Neuron (in vitro differentiated cells): ENCODE measurements at regions not wholly inside any gene's neighbourhood (a gene's known extent, or its start where the extent isn't known, plus 50 kb on each side); places are given as distances from the start of the nearest gene placed in this dataset.

Experiments used
- H2AFZ ChIP-seq: one replicate; pipeline ENCODE4 v1.6.1; 2013; ENCODE audit warnings: low read depth, mild to moderate bottlenecking, inconsistent platforms, low read length, moderate library complexity
- H3K27me3 ChIP-seq: one replicate; pipeline ENCODE4 v1.6.1; 2013; ENCODE audit warnings: low read length; ENCODE audit not compliant: insufficient read depth
- H3K36me3 ChIP-seq: one replicate; pipeline ENCODE4 v1.6.1; 2013; ENCODE audit warnings: low read length; ENCODE audit not compliant: insufficient read depth
- H3K4me1 ChIP-seq: one replicate; pipeline ENCODE4 v1.6.1; 2013; ENCODE audit warnings: low read length; ENCODE audit not compliant: insufficient read depth
- H3K4me3 ChIP-seq: 2 replicates; pipeline ENCODE4 v1.5.1; 2013; ENCODE audit warnings: mild to moderate bottlenecking, low read length, moderate library complexity
- H3K9me3 ChIP-seq: one replicate; pipeline ENCODE4 v1.6.1; 2013; ENCODE audit warnings: low read length

- H3K4me3 ChIP-seq, result no peak overlapping the region
- H3K4me1 ChIP-seq, result no peaks in the 10 kb centered on the region
- no peaks in the 10 kb centered on the region for H3K36me3 ChIP-seq
Observed at GRCh38 chr6:22091424-22091948, 205.3 kb downstream of the PRL start.

GRCh38 chr6:22095836-22096235 lies 201.0 kb downstream of the PRL start:
- Histone ChIP-seq H3K4me3 (no peak overlapping the region), H3K27me3 (no peaks in the 10 kb centered on the region), H3K36me3 (no peaks in the 10 kb centered on the region), H2AFZ (no peak overlapping the region), H3K4me1 (peaks cover 5% of the 10 kb centered on the region), H3K9me3 (no peaks in the 10 kb centered on the region)

More at GRCh38 chr6:22091424-22091948, 205.3 kb downstream of the PRL start:
- Histone ChIP-seq H3K9me3 (peaks cover under 1% of the 10 kb centered on the region), H3K27me3 (no peaks in the 10 kb centered on the region), H2AFZ (no peak overlapping the region)

- no peak overlapping the region for H3K4me3 ChIP-seq
- no peak overlapping the region for H2AFZ ChIP-seq
Observed at GRCh38 chr6:22098601-22099031, 198.2 kb downstream of the PRL start.

GRCh38 chr6:22099231-22099630 lies 197.6 kb downstream of the PRL start:
- H3K4me3 ChIP-seq, result no peak overlapping the region
- no peaks in the 10 kb centered on the region for H3K27me3 ChIP-seq
- peaks cover 5% of the 10 kb centered on the region for H3K4me1 ChIP-seq
- no peak overlapping the region for H2AFZ ChIP-seq
- H3K9me3 ChIP-seq, result peaks cover 1% of the 10 kb centered on the region
- H3K36me3 ChIP-seq, result no peaks in the 10 kb centered on the region

More at GRCh38 chr6:22098601-22099031, 198.2 kb downstream of the PRL start:
- H3K36me3 ChIP-seq, result no peaks in the 10 kb centered on the region
- H3K27me3 ChIP-seq, result no peaks in the 10 kb centered on the region
- no peaks in the 10 kb centered on the region for H3K9me3 ChIP-seq
- H3K4me1 ChIP-seq, result peaks cover 5% of the 10 kb centered on the region

GRCh38 chr6:22099923-22100322 lies 196.9 kb downstream of the PRL start:
- H2AFZ ChIP-seq, result no peak overlapping the region
- H3K36me3 ChIP-seq, result no peaks in the 10 kb centered on the region
- H3K4me1 ChIP-seq, result peaks cover 5% of the 10 kb centered on the region
- H3K27me3 ChIP-seq, result no peaks in the 10 kb centered on the region
- H3K4me3 ChIP-seq, result no peak overlapping the region
- H3K9me3 ChIP-seq, result peaks cover 2% of the 10 kb centered on the region

- Histone ChIP-seq H3K4me3 (no peak overlapping the region), H3K4me1 (peaks cover 5% of the 10 kb centered on the region), H2AFZ (no peak overlapping the region), H3K36me3 (no peaks in the 10 kb centered on the region), H3K9me3 (peaks cover 2% of the 10 kb centered on the region), H3K27me3 (no peaks in the 10 kb centered on the region)
Observed at GRCh38 chr6:22101163-22101562, 195.7 kb downstream of the PRL start.

- H2AFZ ChIP-seq, result no peak overlapping the region
- no peak overlapping the region for H3K4me3 ChIP-seq
- no peaks in the 10 kb centered on the region for H3K36me3 ChIP-seq
- H3K9me3 ChIP-seq, result peaks cover 2% of the 10 kb centered on the region
- H3K27me3 ChIP-seq, result no peaks in the 10 kb centered on the region
- H3K4me1 ChIP-seq, result peaks cover 5% of the 10 kb centered on the region
Observed at GRCh38 chr6:22102671-22103070, 194.2 kb downstream of the PRL start.

- Histone ChIP-seq H3K4me3 (no peak overlapping the region), H3K9me3 (peaks cover 2% of the 10 kb centered on the region), H3K4me1 (no peaks in the 10 kb centered on the region), H2AFZ (no peak overlapping the region), H3K27me3 (no peaks in the 10 kb centered on the region), H3K36me3 (peaks cover 3% of the 10 kb centered on the region)
Observed at GRCh38 chr6:22106451-22106850, 190.4 kb downstream of the PRL start.

- H2AFZ ChIP-seq, result no peak overlapping the region
- no peak overlapping the region for H3K4me3 ChIP-seq
- no peaks in the 10 kb centered on the region for H3K27me3 ChIP-seq
- peaks cover 2% of the 10 kb centered on the region for H3K9me3 ChIP-seq
- H3K36me3 ChIP-seq, result peaks cover 8% of the 10 kb centered on the region
- no peaks in the 10 kb centered on the region for H3K4me1 ChIP-seq
Observed at GRCh38 chr6:22106961-22107360, 189.9 kb downstream of the PRL start.

GRCh38 chr6:22108199-22108598 lies 188.6 kb downstream of the PRL start:
- H2AFZ ChIP-seq, result no peak overlapping the region
- H3K4me1 ChIP-seq, result no peaks in the 10 kb centered on the region
- no peaks in the 10 kb centered on the region for H3K27me3 ChIP-seq
- H3K4me3 ChIP-seq, result no peak overlapping the region
- peaks cover 3% of the 10 kb centered on the region for H3K9me3 ChIP-seq
- peaks cover 11% of the 10 kb centered on the region for H3K36me3 ChIP-seq

- Histone ChIP-seq H2AFZ (no peak overlapping the region), H3K36me3 (peaks cover 13% of the 10 kb centered on the region), H3K4me3 (no peak overlapping the region), H3K9me3 (peaks cover 1% of the 10 kb centered on the region), H3K4me1 (no peaks in the 10 kb centered on the region), H3K27me3 (no peaks in the 10 kb centered on the region)
Observed at GRCh38 chr6:22110061-22110460, 186.8 kb downstream of the PRL start.

- H3K27me3 ChIP-seq, result no peaks in the 10 kb centered on the region
- no peak overlapping the region for H2AFZ ChIP-seq
Observed at GRCh38 chr6:22112461-22112860, 184.4 kb downstream of the PRL start.

GRCh38 chr6:22113026-22113766 lies 183.6 kb downstream of the PRL start:
- Histone ChIP-seq H2AFZ (no peak overlapping the region), H3K4me1 (no peaks in the 10 kb centered on the region), H3K9me3 (peaks cover 2% of the 10 kb centered on the region), H3K27me3 (no peaks in the 10 kb centered on the region), H3K36me3 (peaks cover 17% of the 10 kb centered on the region), H3K4me3 (no peak overlapping the region)

More at GRCh38 chr6:22112461-22112860, 184.4 kb downstream of the PRL start:
- H3K9me3 ChIP-seq, result peaks cover 1% of the 10 kb centered on the region
- H3K4me3 ChIP-seq, result no peak overlapping the region
- H3K4me1 ChIP-seq, result no peaks in the 10 kb centered on the region
- peaks cover 15% of the 10 kb centered on the region for H3K36me3 ChIP-seq
